AG09319 (cell line): ENCODE measurements at regions not wholly inside any gene's neighbourhood (a gene's known extent, or its start where the extent isn't known, plus 50 kb on each side); places are given as distances from the start of the nearest gene placed in this dataset.

Source experiments
- DNase-seq: peaks from one replicate; pipeline ENCODE4 v3.0.0-alpha.2; 2010; ENCODE audit warnings: low read depth; ENCODE audit errors: extremely low read depth
- TF ChIP-seq, protein P1 (sequence below): IDR thresholded peaks from 2 replicates; pipeline ENCODE4 v1.5.1; 2011; ENCODE audit warnings: low read depth, mild to moderate bottlenecking, inconsistent platforms, low read length, moderate library complexity

DNA sequence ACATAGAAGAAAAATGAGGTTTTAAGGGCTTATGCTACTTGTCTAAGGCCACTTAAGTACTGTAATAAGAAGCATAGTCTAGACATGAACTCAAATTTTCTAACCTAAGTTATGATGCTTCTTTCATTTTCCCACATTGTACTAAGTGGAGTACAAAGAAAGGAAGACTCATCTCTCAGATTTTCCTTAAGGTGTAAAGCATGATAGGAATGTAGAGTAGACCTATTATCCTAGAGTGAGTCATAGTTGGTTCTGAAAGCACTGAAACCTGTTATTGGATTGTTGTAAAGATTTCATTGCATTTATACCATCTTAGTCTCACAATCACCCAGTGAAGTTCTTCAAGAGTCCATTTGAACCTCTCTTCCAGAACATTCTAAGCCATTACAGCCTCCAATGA lies 343.8 kb downstream of the TOX3 start:
- TF ChIP-seq, protein P1, sequence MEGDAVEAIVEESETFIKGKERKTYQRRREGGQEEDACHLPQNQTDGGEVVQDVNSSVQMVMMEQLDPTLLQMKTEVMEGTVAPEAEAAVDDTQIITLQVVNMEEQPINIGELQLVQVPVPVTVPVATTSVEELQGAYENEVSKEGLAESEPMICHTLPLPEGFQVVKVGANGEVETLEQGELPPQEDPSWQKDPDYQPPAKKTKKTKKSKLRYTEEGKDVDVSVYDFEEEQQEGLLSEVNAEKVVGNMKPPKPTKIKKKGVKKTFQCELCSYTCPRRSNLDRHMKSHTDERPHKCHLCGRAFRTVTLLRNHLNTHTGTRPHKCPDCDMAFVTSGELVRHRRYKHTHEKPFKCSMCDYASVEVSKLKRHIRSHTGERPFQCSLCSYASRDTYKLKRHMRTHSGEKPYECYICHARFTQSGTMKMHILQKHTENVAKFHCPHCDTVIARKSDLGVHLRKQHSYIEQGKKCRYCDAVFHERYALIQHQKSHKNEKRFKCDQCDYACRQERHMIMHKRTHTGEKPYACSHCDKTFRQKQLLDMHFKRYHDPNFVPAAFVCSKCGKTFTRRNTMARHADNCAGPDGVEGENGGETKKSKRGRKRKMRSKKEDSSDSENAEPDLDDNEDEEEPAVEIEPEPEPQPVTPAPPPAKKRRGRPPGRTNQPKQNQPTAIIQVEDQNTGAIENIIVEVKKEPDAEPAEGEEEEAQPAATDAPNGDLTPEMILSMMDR = no peak
- no peak for DNase-seq

DNA sequence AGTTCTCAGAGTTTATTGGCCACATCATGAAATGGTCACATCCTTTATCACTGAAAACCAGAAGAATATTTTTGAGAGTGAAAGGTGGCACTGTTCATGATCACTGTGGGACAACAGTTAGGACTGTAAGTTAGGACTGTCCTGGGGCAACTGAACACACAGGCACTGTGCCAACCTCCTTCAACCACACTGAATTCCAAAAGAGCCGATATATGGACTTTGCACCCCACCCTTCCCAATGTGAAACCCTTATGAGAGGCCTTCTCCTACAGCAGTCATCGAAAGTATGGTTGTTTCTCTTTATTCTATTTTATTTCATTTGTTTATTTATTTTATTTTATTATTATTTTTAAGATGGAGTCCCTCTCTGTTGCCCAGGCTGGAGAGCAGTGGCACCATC lies 353.5 kb downstream of the TOX3 start:
- no peak for DNase-seq
- TF ChIP-seq, protein P1 = no peak

- DNase-seq = peak; percentile 16
- TF ChIP-seq, protein P1 = peak; percentile 95
Measured at GRCh38 chr16:52191531-52192134, 355.3 kb downstream of the TOX3 start.

DNA sequence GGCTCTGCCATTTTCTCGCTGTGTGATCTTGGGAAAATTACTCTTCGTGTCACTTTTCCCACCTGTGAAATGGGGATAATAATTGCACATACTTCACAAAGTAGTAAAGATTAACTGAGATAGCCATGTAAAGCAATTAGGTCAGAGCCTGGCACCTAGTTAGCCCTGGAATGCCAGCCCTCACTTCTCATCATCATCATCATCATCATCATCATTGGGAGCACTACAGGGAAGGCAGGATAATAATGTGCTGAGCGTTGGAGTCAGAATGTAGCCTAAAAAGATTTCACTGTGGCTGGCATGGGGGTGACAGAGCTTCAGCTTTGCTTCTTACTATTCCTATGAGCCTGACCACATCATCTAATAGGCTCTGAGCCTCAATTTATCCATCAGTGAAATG lies 362.6 kb downstream of the TOX3 start:
- DNase-seq = no peak
- TF ChIP-seq, protein P1 = no peak

DNA sequence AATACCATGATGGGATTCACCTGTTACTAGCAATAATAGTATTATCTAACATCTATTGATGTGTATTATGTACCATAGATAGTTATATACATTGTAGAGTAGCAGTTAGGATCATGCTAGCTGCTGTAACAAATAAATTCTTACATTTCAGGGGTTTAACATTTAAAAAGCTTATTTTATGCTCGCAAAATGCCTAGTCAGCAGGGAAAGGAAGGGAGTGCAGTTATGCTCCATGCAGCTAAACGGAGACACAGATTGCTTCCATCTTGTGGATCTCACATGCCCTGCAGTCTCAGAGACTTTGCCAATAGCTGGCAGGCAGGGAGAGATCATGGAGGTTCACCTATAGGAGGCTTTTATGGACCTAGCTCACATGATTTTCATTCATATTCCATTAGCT lies 364.1 kb downstream of the TOX3 start:
- DNase-seq = no peak
- TF ChIP-seq, protein P1 = no peak

- TF ChIP-seq, protein P1 = no peak
- DNase-seq = no peak
Measured at GRCh38 chr16:52174168-52174567, 372.8 kb downstream of the TOX3 start.

DNA sequence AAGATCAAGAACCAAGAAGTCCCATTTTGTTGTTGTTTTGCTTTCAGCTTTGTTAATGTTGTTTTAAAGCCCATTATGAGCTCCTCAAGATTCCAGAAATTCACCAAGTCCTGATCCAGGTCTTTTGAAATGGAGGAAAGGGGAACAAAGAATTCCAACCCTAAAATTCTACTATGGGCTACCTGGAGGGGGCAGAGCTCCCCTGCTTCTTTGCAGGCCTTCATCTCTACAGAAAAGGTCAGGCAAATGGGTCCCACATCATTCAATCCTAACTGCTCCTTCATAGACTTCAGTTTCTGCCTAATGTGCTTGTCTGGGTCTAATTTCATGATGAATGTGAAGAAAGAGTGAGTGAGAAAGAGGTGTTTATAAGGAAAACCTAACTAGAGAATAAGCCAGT lies 375.5 kb downstream of the TOX3 start:
- TF ChIP-seq, protein P1 = no peak
- no peak for DNase-seq
